HG03095 (cell line): ENCODE measurements at regions not wholly inside any gene's neighbourhood (a gene's known extent, or its start where the extent isn't known, plus 50 kb on each side); places are given as distances from the start of the nearest gene placed in this dataset.

ENCODE experiments used
- ATAC-seq: cut with Tn5 transposase; IDR thresholded peaks from one replicate; pipeline ENCODE4 v1.9.1; 2021; ENCODE audit warnings: moderate library complexity; ENCODE audit not compliant: unreplicated experiment

DNA sequence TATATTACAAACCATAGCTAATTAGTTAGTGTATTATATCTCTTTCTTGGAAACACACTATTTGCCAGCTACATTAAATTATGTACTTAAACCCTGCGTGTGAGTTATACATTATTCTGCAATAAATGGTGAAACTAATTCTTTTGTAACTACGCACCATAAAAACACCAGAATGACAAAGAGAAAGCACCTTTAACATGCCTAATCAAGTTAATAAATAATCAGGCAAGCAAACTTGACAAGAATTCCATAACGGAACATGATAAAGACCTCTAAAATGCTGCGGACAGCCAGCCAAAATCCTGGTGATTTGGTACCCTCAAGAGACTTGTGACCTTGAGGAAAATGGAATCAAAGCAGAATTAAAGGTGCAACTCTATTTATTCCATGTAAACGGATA, 375.3 kb upstream of the KITLG start:
- ATAC-seq: no peak

DNA sequence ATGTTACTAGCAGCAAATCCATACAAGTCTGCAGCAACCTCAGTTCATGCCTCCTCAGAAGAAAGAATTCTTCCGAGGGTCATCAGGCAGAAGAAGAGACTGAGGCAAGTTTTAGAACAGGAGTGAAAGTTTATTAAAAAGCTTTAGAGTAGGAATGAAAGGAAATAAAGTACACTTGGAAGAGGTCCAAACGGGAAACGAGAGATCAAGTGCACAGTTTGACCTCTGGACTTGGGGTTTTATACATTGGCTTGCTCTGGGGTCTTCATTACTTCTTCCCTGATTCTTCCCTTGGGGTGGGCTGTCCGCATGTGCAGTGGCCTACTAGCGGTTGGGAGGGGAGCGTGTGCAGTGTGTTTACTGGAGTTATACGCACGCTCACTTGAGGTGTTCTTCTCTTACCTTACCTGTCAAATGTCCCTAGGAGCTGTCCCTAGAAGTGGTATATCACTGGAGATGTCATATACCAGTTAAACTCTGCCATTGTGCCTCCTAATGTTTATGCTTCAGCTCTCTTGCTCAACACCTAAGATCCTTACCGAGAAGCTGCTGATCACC, 372.8 kb upstream of the KITLG start:
- no peak for ATAC-seq

DNA sequence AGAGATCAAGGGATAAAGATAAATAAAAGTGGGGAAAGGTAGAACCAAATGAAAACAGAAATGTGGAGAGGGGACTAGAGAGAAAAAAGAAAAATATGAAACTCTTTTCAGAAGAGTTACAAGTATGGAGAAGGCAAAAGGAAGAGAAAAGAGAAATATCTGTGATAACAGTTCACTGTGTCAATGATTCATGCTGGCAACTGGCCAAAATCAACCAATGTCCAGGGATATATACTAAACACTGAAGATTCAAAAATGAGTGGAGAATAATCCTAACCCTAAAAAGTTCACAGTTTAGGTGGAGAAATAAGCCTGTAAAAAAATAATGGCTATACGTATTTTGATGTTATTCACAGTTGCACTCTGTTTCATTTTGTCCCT, 372.3 kb upstream of the KITLG start:
- ATAC-seq: no peak

DNA sequence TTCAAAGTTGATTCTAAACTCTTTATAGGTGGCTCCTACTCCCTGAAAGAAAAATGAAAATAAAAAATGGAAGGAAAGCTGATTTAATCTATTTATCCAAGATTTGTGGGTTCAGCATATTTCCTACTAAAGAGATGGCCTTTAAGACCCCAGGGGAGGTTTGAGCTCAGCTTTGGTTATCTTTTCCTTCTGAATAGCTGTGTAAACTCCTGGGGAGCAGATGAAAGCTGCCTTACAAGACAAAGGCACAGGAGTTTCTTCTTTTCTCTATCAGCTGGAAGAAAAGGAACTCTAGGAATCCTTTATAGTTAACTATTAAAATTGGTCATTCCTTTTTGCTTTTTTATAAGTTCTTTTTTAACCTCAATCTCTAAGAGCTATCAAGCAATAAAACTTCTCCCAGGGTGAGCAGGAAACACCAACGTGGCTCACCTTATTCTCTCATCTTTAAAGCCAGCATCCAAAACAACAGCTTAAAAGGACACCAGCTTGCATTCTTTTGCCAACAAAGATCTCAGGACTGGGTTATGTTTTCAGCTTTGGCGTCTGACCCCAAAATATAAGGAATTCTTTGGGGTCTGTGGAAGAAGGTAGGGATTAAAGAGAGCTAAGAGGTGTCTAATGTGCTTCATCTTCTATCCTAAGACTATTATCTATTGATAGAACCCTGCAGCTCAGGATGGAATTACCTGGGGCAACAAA, 371.7 kb upstream of the KITLG start:
- no peak for ATAC-seq

DNA sequence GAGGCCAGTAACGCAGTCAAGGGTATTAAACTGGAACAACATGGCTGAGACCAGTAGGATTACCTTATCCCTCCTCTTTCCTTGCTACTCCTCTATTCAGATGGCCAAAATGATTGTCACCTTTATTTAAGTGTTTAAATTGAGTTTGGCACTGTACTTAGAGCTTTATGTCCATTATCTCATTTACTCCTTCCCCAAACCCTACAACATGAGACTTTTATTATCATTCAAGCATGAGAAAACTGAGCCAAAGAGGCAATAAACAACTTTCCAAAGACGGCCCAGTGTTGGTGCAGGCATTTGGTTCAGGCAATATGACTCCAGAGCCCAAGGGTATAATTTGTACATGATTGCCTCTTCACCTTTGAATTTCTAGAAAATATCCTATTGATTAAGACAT, 370.9 kb upstream of the KITLG start:
- ATAC-seq: no peak

DNA sequence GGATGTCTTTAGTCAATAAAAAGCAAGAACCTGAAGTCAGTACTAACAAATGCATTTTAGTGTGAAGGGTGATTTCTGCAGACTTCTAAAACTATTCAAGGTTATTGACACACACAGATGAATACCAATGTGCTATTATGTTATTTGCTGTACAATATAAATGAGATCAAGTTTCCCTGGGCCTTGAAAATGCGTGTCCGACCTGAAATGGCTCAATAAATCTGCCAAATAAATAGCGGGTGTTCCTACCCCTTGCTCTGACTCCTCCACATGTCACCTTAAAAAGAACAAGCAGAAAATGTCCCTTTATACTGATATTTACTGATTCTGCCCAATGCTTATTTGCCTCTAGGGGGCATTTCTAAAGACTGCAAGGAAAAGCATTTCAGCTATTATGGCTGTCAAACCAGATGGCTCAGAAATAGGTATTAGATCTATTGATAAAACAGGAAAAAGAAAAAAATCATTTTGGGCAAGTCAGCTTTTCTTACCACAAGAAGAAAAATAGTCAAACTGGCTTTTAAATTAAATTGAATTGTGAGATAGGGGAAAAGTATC, 367.3 kb upstream of the KITLG start:
- no peak for ATAC-seq

DNA sequence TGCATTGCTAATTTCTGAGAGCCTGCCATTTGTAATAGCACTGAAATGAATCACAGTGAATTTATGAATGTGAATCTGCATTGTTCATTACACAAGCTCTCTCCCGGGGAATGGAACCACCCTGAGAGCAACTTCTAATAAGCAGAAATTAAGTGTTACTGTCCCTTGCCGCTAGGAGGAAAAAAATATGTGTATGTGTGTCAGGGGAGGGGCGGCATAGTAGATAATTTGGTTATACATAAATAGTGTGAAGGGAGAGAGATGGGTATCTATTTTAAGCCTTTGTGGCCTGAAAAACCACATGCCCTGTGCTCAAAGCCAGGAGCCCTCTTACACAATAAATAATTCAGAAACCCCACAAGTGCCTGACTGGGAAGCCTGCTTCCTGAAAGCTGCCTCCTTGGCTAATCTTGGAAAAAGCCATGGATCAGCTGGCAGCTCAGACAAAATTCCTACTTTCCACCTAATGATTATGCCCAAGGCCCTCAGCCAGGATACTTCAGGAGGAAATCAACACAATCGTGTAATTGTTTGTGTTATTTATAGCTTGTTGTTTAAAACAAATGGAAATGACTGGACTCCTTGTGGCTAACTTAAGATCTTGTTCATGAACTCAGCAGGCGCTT, 366.2 kb upstream of the KITLG start:
- ATAC-seq: no peak

DNA sequence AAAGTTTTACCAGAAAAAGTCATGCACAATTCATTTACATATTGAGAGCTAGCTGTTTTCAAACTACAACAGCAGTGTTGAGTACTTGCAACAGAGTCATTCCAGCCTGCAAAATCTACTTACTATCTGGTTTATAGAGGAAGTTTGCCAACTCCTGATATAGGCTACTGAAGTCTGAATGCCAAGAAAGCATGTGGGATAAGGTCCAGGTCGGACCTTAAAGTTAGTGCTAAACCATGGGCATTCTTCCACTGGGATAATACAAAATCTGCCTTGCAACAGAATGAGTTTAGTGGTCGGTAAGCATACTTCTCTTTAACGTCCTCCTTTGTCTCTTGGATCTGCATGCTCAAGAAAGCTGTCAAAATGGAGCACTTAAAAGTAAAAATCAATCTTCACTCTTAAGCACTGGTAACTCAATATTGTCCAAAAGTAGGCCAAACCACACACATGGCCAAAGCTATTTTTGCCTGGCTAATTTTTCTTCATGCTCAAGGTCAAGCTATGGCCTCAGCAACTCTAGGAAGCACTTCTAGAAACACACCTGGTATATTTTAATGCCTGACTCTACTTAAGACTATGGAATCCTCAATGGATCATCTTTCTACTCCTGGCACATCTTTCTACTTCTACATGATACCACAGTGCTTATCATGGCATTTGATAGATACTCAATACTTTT, 364.9 kb upstream of the KITLG start:
- ATAC-seq: no peak

DNA sequence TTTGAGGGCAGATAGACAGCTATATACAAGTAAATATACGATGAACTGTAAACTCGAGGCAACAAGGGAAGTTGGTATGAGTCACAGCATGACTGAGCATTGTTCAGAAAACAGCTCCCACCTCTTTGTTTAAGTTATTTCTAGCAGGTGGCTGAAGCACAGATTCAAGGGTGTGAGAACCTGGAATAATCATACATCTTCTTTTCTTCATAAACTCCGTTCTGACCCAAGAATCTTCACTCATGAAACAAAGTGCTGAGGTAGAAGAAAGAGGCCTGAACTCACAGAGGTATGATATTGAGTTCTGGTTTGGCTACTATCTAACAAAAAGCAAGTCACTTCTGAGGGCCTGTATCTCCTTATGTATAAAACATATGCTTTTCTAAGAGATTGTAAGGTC, 364.1 kb upstream of the KITLG start:
- ATAC-seq: no peak

DNA sequence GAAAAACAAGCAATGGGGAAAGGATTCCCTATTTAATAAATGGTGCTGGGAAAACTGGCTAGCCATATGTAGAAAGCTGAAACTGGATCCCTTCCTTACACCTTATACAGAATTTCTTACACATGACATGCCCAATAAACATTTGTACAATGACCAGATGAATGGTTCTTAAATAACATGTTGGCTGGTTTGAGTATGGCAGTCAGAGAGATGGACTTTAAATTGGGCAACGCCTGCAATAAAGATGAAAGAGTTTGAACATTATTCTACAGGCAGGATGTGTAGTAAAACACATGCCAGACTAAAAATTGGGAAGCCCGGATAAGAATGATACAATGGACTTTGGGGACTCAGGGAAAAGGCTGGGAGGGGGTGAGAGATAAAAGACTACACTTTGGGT, 360.6 kb upstream of the KITLG start:
- no peak for ATAC-seq

DNA sequence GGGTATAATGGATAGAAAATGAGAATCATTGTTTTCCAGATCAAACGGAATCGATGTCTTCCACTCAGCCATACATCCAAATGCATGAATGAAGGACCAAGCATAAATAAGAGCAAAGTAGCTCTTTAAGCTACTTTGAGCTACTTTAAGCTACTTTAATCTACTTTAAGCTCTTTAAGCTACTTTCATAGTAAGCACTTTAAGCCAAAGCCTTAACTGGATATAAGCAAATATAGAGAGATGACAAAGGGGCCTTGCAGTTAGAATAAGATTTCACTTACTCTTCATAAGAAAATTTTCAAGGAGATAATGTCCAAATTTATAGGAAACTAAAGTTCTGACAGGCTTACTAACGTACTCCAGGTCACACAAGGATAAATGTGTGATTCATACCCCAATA, 355.6 kb upstream of the KITLG start:
- no peak for ATAC-seq

DNA sequence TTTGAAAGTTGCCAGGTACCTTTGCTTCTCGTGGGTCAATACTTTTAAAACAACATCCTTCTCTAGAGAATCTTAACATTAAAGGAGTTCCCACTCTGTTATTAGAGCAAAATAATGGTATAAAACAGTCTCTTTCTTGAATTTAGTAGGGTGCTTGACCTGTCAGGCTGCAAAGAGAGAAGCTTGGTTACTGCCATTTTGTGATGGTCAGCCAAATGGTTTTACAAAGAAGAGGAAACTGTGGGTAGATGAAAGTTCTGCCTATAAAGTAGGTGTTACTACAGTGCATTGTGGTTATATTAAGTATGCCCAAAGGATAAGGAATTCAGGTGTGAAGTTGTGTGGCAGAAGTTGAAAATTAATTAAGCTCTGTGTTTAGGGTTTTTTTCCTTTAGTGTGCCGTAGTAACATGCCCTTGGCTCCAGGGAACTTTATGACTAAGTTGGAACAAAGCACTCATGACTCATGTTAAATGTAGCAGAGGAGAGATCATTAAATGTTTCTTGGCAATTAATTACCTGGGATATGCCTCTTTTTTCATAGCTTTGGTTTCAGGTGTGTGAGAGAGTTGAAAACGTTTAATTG, 354.0 kb upstream of the KITLG start:
- no peak for ATAC-seq

DNA sequence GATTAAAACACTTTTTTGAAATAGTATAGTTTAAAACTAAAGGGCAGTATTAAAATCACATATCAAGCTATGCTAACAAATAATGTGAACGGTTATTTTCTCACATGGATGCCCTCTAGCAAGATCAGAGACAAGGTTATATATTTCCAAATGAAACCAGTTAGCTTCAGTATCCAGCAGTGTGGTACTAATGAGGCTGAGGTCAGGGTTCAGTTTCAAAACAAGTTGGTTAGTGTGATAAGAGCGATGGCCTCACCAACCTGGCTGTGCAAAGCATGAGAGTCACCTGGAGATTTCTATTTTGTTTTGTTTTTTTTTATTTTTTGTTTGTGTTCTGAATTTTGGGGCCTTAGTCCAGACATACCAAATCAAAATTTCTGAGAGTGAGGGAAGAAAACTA, 352.2 kb upstream of the KITLG start:
- ATAC-seq: no peak

DNA sequence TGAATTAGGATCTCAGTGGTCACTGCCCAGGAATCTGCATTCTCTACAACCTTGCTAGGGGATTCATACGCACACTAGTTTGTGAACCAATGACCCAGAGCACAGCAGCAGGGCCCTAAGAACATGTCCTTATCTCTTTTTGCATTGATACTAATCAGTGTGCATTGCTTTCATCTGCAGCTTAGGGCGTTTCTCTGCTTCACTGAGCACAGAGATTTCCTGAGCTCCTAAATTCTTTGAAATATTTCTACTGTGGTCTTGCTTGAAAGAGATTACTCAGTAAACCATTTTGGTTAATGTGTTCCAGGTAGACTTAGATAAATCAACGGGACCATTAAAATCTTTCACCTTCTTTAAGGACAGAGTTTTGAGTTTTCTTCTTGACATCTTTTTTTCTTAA, 351.3 kb upstream of the KITLG start:
- no peak for ATAC-seq

DNA sequence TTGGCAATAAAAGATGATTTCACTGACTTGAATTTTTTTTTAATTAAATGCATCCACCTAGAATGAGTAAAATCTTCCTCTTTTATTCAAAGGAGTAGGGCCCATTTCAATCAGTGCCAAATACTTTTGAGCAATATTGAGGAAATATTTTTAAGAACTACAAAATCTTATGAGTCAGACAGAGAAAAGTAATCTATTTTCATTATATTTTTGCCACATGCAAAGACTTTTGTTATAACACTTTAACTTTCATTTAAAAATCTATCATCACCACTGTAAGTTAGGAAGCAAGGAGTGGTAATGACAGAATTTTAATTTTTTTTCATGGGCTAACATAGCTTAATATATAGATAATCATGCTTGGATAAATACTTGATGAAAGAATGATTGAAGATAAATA, 345.2 kb upstream of the KITLG start:
- ATAC-seq: no peak

DNA sequence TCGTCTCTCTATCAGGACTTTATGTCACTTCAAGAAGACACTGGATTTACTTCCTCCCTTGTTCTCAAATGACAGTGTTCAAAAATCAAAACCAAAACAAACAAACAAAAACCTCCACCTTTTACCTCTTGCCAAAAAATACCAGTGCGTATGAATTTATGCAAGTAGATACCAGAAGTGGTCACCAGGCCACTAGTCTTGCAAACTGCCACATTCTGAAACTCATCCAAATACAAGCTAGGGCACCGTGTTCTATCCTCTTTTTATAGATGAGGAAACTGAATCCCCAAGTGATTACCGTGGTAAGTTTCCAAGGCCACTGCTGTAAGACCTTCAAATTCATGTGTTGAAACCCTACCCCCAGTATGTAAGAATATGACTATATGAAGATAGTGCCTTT, 343.9 kb upstream of the KITLG start:
- ATAC-seq: no peak

DNA sequence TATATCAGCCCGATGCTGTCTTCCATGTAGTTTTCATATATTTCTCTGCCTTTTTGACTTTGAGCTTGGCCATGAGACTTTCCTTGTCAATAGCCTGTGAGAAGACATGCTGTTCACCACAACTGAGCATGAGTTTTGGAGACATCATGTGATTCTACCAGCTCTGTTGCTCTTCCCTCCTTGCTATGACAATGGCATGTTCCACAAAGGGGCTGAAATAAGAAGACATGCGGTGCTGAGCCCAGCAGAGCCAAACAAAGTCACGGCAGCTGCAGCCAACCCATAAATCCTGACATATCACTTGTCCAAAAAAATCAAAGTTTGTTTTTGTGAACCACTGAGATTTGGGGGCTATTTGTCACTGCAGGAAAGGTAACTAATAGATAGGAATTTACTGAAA, 343.4 kb upstream of the KITLG start:
- no peak for ATAC-seq

DNA sequence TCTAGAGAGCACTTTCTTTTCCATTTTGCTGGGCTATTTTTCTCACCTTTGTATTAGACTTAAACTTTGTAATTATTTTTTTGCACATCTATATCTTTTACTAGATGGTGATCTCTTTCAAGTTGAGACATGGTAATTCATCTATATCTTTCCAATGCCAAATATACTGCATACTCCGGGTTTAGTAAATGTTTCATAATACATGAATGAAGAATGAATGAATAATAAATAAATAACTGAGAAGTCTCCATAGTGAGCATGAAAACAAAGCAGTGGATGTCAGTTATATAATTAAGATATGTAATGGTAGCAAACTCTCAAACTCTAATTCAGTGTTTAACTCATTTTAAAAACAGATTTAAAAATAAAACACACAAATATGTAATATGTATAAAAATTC, 342.5 kb upstream of the KITLG start:
- no peak for ATAC-seq

DNA sequence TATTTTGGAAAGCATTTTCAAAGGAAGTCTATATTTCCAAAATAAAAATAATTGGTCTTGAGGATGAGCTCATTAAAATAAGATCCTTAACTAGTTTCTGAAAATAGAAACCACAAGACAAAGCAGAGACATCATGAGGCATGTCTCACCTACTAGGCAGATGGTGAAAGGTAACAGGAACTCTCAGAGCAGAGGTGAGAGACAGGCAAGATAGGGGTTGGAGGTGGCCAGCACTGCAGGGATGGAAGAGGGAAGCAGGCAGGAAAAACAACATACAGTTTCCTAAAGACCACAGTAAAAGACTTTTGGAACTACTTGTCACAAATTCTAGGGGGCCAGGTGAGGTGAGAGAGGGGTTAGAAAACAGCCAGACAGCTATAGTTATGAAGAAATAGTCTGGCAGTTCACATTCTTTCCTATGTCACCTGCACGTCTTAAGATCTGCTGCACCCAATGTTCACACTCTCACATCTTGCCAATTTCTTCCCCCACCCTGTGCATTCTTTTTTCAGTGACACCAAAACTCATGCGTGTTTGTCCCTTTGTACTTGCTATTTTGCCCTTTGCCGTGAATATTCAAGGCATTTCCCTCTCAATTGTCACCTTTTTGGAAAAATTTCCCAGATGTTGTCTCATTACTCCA, 341.7 kb upstream of the KITLG start:
- no peak for ATAC-seq

DNA sequence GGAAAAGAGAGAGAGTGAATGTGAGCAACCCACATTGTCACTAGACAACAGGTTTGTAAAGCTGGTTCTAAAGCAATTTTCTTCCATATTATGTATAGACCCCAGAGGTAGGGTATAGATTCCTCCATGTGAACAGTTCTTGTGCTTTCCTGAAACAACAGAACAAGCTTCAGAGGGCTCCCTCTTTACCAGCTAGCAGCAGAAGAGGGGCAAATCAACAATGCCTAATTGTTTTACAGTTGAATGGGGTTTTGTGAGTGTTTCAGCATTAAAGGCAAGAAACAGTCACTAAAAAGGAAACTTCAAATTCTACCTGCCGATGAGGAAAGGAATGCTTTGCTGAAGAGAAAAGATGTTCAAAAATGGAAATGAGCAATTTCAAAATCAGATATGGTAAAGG, 341.2 kb upstream of the KITLG start:
- no peak for ATAC-seq

DNA sequence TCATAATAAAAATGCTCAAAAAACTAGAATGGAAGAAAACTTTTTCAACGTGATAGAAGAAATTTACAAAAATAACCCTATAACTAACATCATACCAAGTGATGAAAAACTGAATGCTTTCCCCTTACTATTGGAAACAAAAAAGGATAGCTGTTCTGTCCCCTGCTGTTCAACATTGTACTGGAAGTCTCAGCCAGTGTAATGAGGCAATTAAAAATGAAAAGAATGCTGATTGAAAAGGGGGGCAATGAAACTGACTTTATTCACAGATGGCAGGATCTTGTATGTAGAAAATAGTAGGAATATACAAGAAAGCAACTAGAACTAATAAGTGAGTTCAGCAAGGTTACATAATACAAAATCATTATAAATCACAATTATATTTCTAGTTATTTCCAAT, 337.9 kb upstream of the KITLG start:
- no peak for ATAC-seq
